ENCODE measurements at regions not wholly inside any gene's neighbourhood (a gene's known extent, or its start where the extent isn't known, plus 50 kb on each side); places are given as distances from the start of the nearest gene placed in this dataset.

DNA sequence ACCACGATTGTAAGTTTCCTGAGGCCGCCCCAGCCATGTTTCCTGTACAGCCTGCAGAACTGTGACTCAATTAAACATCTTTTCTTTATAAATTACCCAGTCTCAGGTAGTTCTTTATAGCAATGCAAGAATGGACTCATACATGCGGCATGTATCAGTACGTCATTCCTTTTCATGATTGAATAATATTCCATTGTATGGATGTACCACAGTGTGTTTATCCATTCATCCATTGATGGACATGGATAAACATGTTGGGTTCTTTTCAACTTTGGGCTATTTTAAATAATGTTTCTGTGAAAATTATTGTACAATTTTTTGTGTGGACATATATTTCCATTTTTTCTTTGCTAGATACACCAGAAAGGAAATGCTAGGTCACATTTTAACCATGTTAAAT lies 99.2 kb upstream of the IGSF1 start:
- Histone ChIP-seq H3K14ac (ENCODE audit: low read length) (no peak overlapping the region), H2AFZ (ENCODE audit: insufficient read depth, low read length, poor library complexity) (no peak overlapping the region), H4K91ac (ENCODE audit: low read depth, low read length) (no peak overlapping the region), H4K8ac (ENCODE audit: low read depth, low read length) (no peak overlapping the region), H3K79me1 (ENCODE audit: low read length) (no peaks in the 10 kb centered on the region), H3K4me2 (ENCODE audit: low read length) (no peak overlapping the region), H3K4me1 (ENCODE audit: control insufficient read depth in 1 of 2, insufficient read depth in 2 of 2, low read length in 2 of 2) (no peaks in the 10 kb centered on the region), H3K27me3 (ENCODE audit: insufficient read depth, low read length) (no peaks in the 10 kb centered on the region), H3K36me3 (ENCODE audit: control insufficient read depth in 1 of 2, insufficient read depth in 2 of 2, low read length in 2 of 2) (no peaks in the 10 kb centered on the region), H2BK120ac (ENCODE audit: insufficient read depth, low read length, poor library complexity) (no peak overlapping the region), H3K9me3 (ENCODE audit: insufficient read depth, low read depth, low read length) (no peaks in the 10 kb centered on the region), H3K18ac (ENCODE audit: low read length) (no peak overlapping the region), H3K23ac (ENCODE audit: low read length) (no peak overlapping the region), H2BK5ac (ENCODE audit: low read depth, low read length, poor library complexity) (no peak overlapping the region), H3K79me2 (ENCODE audit: control insufficient read depth, insufficient read depth, low read length, poor library complexity) (no peaks in the 10 kb centered on the region), H3K9ac (ENCODE audit: low read length) (no peak overlapping the region), H3K4me3 (ENCODE audit: low read depth, low read length) (no peak overlapping the region), H3K27ac (ENCODE audit: low read depth, low read length) (no peak overlapping the region), H4K12ac (ENCODE audit: low read depth, low read length) (no peak overlapping the region), H2BK12ac (ENCODE audit: low read length) (no peak overlapping the region), H2AK5ac (ENCODE audit: low read length) (no peak overlapping the region), H3K4ac (ENCODE audit: low read depth, low read length) (no peak overlapping the region)
- no CpG with 5 or more reads among the region's 4 CpGs for WGBS (ENCODE audit: extremely low coverage, insufficient coverage, insufficient read length)
- DNase-seq, result no peak

DNA sequence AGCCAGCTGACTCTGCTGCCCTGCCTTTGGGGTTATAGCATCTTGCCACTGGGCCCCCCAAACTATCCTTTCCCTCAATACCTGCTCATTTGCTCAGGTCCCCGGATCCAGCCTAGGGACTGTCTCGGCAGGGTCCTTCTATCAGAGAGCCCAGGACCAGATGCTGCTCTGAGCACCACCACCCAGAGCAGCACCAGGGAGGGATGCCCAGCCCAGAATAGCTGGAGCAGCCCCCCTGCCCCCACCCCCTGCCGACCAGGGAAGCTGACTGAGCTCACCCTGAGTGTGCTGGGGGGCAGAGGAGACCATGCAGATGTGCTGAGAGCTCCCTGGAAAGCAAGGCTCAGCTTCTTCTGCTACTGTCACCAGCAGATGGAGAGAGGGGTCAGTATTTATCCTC lies 103.6 kb upstream of the IGSF1 start:
- Histone ChIP-seq H3K9me3 (ENCODE audit: insufficient read depth, low read depth, low read length) (no peaks in the 10 kb centered on the region), H3K9ac (ENCODE audit: low read length) (no peak overlapping the region), H4K91ac (ENCODE audit: low read depth, low read length) (no peak overlapping the region), H2AK5ac (ENCODE audit: low read length) (no peak overlapping the region), H4K8ac (ENCODE audit: low read depth, low read length) (no peak overlapping the region), H3K27ac (ENCODE audit: low read depth, low read length) (no peak overlapping the region), H2BK12ac (ENCODE audit: low read length) (no peak overlapping the region), H2AFZ (ENCODE audit: insufficient read depth, low read length, poor library complexity) (no peak overlapping the region), H2BK120ac (ENCODE audit: insufficient read depth, low read length, poor library complexity) (no peak overlapping the region), H3K4me3 (ENCODE audit: low read depth, low read length) (no peak overlapping the region), H3K14ac (ENCODE audit: low read length) (no peak overlapping the region), H3K36me3 (ENCODE audit: control insufficient read depth in 1 of 2, insufficient read depth in 2 of 2, low read length in 2 of 2) (no peaks in the 10 kb centered on the region), H3K79me2 (ENCODE audit: control insufficient read depth, insufficient read depth, low read length, poor library complexity) (no peaks in the 10 kb centered on the region), H3K23ac (ENCODE audit: low read length) (no peak overlapping the region), H2BK5ac (ENCODE audit: low read depth, low read length, poor library complexity) (no peak overlapping the region), H3K18ac (ENCODE audit: low read length) (no peak overlapping the region), H3K4me2 (ENCODE audit: low read length) (no peak overlapping the region), H4K12ac (ENCODE audit: low read depth, low read length) (no peak overlapping the region), H3K4me1 (ENCODE audit: control insufficient read depth in 1 of 2, insufficient read depth in 2 of 2, low read length in 2 of 2) (no peaks in the 10 kb centered on the region), H3K4ac (ENCODE audit: low read depth, low read length) (no peak overlapping the region), H3K79me1 (ENCODE audit: low read length) (no peaks in the 10 kb centered on the region), H3K27me3 (ENCODE audit: insufficient read depth, low read length) (no peaks in the 10 kb centered on the region)
- no peak for DNase-seq
- no CpG with 5 or more reads among the region's 3 CpGs for WGBS (ENCODE audit: extremely low coverage, insufficient coverage, insufficient read length)

GRCh38 chrX:131393426-131393825 lies 104.3 kb upstream of the IGSF1 start:
- no peak overlapping the region for H4K91ac ChIP-seq (ENCODE audit: low read depth, low read length)
- H3K4ac ChIP-seq (ENCODE audit: low read depth, low read length), result no peak overlapping the region
- no peaks in the 10 kb centered on the region for H3K79me1 ChIP-seq (ENCODE audit: low read length)
- H3K4me3 ChIP-seq (ENCODE audit: low read depth, low read length), result no peak overlapping the region
- no peak overlapping the region for H2AFZ ChIP-seq (ENCODE audit: insufficient read depth, low read length, poor library complexity)
- H4K8ac ChIP-seq (ENCODE audit: low read depth, low read length), result no peak overlapping the region
- H2BK120ac ChIP-seq (ENCODE audit: insufficient read depth, low read length, poor library complexity), result no peak overlapping the region
- H3K4me2 ChIP-seq (ENCODE audit: low read length), result no peak overlapping the region
- no peak overlapping the region for H2BK12ac ChIP-seq (ENCODE audit: low read length)
- no peak overlapping the region for H3K27ac ChIP-seq (ENCODE audit: low read depth, low read length)
- H3K14ac ChIP-seq (ENCODE audit: low read length), result no peak overlapping the region
- no peaks in the 10 kb centered on the region for H3K79me2 ChIP-seq (ENCODE audit: control insufficient read depth, insufficient read depth, low read length, poor library complexity)
- no peaks in the 10 kb centered on the region for H3K4me1 ChIP-seq (ENCODE audit: control insufficient read depth in 1 of 2, insufficient read depth in 2 of 2, low read length in 2 of 2)
- no peak overlapping the region for H3K18ac ChIP-seq (ENCODE audit: low read length)
- no peak overlapping the region for H4K12ac ChIP-seq (ENCODE audit: low read depth, low read length)
- no peak overlapping the region for H3K9ac ChIP-seq (ENCODE audit: low read length)
- no peak for DNase-seq
- H3K27me3 ChIP-seq (ENCODE audit: insufficient read depth, low read length), result no peaks in the 10 kb centered on the region
- H3K23ac ChIP-seq (ENCODE audit: low read length), result no peak overlapping the region
- H2BK5ac ChIP-seq (ENCODE audit: low read depth, low read length, poor library complexity), result no peak overlapping the region
- no CpG with 5 or more reads among the region's 5 CpGs for WGBS (ENCODE audit: extremely low coverage, insufficient coverage, insufficient read length)
- H3K9me3 ChIP-seq (ENCODE audit: insufficient read depth, low read depth, low read length), result no peaks in the 10 kb centered on the region
- no peak overlapping the region for H2AK5ac ChIP-seq (ENCODE audit: low read length)
- H3K36me3 ChIP-seq (ENCODE audit: control insufficient read depth in 1 of 2, insufficient read depth in 2 of 2, low read length in 2 of 2), result no peaks in the 10 kb centered on the region

DNA sequence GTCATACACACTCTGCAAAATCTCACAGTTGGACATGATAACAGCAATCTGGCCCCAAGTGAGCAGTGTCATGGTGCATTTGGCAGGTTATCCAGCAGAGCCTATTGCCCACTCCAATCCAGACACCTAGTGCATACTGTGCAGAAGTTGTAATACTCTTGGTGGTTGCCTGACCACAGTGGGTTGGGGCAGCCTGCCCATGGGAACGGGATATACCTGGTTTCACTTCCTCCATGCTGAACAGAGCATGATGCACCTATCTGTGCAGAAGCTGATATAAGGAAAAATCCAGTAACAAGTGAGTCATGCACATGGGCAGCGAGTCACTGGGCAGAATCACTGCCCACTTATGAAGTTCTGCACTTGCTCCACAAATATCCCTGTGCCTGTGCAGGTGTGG lies 105.3 kb upstream of the IGSF1 start:
- H3K4ac ChIP-seq (ENCODE audit: low read depth, low read length), result no peak overlapping the region

More for the DNA sequence above, 105.3 kb upstream of the IGSF1 start:
- Histone ChIP-seq H3K27me3 (ENCODE audit: insufficient read depth, low read length) (no peaks in the 10 kb centered on the region), H2AK5ac (ENCODE audit: low read length) (no peak overlapping the region), H3K4me3 (ENCODE audit: low read depth, low read length) (no peak overlapping the region), H3K79me1 (ENCODE audit: low read length) (no peaks in the 10 kb centered on the region), H2BK120ac (ENCODE audit: insufficient read depth, low read length, poor library complexity) (no peak overlapping the region), H3K79me2 (ENCODE audit: control insufficient read depth, insufficient read depth, low read length, poor library complexity) (no peaks in the 10 kb centered on the region), H3K4me2 (ENCODE audit: low read length) (no peak overlapping the region), H3K4me1 (ENCODE audit: control insufficient read depth in 1 of 2, insufficient read depth in 2 of 2, low read length in 2 of 2) (no peaks in the 10 kb centered on the region), H4K91ac (ENCODE audit: low read depth, low read length) (no peak overlapping the region), H4K12ac (ENCODE audit: low read depth, low read length) (no peak overlapping the region), H3K36me3 (ENCODE audit: control insufficient read depth in 1 of 2, insufficient read depth in 2 of 2, low read length in 2 of 2) (no peaks in the 10 kb centered on the region), H3K9me3 (ENCODE audit: insufficient read depth, low read depth, low read length) (no peaks in the 10 kb centered on the region), H3K27ac (ENCODE audit: low read depth, low read length) (no peak overlapping the region), H2AFZ (ENCODE audit: insufficient read depth, low read length, poor library complexity) (no peak overlapping the region), H2BK12ac (ENCODE audit: low read length) (no peak overlapping the region), H2BK5ac (ENCODE audit: low read depth, low read length, poor library complexity) (no peak overlapping the region), H3K9ac (ENCODE audit: low read length) (no peak overlapping the region), H4K8ac (ENCODE audit: low read depth, low read length) (no peak overlapping the region), H3K23ac (ENCODE audit: low read length) (no peak overlapping the region), H3K14ac (ENCODE audit: low read length) (no peak overlapping the region), H3K18ac (ENCODE audit: low read length) (no peak overlapping the region)
- DNase-seq, result no peak
- no CpG with 5 or more reads among the region's 2 CpGs for WGBS (ENCODE audit: extremely low coverage, insufficient coverage, insufficient read length)
